Neutrophil (primary cell): ENCODE measurements at regions not wholly inside any gene's neighbourhood (a gene's known extent, or its start where the extent isn't known, plus 50 kb on each side); places are given as distances from the start of the nearest gene placed in this dataset.

Experiments
- H3K27ac ChIP-seq: fragments of 200-600 bp; sonication (generic); 2 replicates; pipeline ENCODE4 v1.5.1; 2016; ENCODE audit warnings: mild to moderate bottlenecking, moderate library complexity
- H3K27me3 ChIP-seq: fragments of 200-600 bp; sonication (generic); 2 replicates; pipeline ENCODE4 v1.6.0; 2016; ENCODE audit warnings: mild to moderate bottlenecking
- H3K36me3 ChIP-seq: fragments of 200-600 bp; sonication (generic); 2 replicates; pipeline ENCODE4 v1.5.1; 2017
- H3K4me1 ChIP-seq, 2 experiments: fragments of 200-600 bp in 1 of 2; sonication (generic) in 1 of 2; 1 replicate in 1 of 2; 2 replicates in 1 of 2; pipeline versions ENCODE4 v1.5.1 to v1.6.1; 2013 to 2016; ENCODE audit warnings: low read depth in 1 of 2, low read length in 1 of 2, mild to moderate bottlenecking in 1 of 2, moderate library complexity in 1 of 2; ENCODE audit not compliant: control insufficient read depth in 1 of 2, insufficient read depth in 1 of 2
- H3K4me3 ChIP-seq, 2 experiments: fragments of 200-600 bp in 1 of 2; sonication (generic) in 1 of 2; 1 replicate in 1 of 2; 2 replicates in 1 of 2; pipeline ENCODE4 v1.5.1; 2013 to 2016; ENCODE audit warnings: low read depth in 1 of 2, low read length in 1 of 2, mild to moderate bottlenecking in 1 of 2, moderate library complexity in 1 of 2
- H3K9me3 ChIP-seq: fragments of 200-600 bp; sonication (generic); 2 replicates; pipeline ENCODE4 v1.5.1; 2016
- CTCF ChIP-seq: fragments of 200-600 bp; sonication (generic); IDR thresholded peaks from 2 replicates; pipeline ENCODE4 v1.5.1; 2016; ENCODE audit warnings: antibody characterized with exemption

GRCh38 chr16:49056546-49056945 lies 225.1 kb downstream of the CBLN1 start:
- Histone ChIP-seq H3K9me3 (no peaks in the 10 kb centered on the region), H3K4me1 (no peaks in the 10 kb centered on the region), H3K27me3 (no peaks in the 10 kb centered on the region), H3K4me3 (no peak overlapping the region), H3K36me3 (no peaks in the 10 kb centered on the region), H3K27ac (no peak overlapping the region)
- TF ChIP-seq CTCF, result no peak

GRCh38 chr16:49055824-49056545 lies 225.7 kb downstream of the CBLN1 start:
- no peaks in the 10 kb centered on the region for H3K4me1 ChIP-seq
- H3K36me3 ChIP-seq, result no peaks in the 10 kb centered on the region
- H3K4me3 ChIP-seq, result no peak overlapping the region
- no peak for TF ChIP-seq CTCF
- no peaks in the 10 kb centered on the region for H3K27me3 ChIP-seq
- no peak overlapping the region for H3K27ac ChIP-seq
- no peaks in the 10 kb centered on the region for H3K9me3 ChIP-seq

GRCh38 chr16:49055291-49055690 lies 226.3 kb downstream of the CBLN1 start:
- no peak for TF ChIP-seq CTCF
- no peaks in the 10 kb centered on the region for H3K4me1 ChIP-seq
- H3K9me3 ChIP-seq, result no peaks in the 10 kb centered on the region
- no peaks in the 10 kb centered on the region for H3K36me3 ChIP-seq
- H3K4me3 ChIP-seq, result no peak overlapping the region
- no peak overlapping the region for H3K27ac ChIP-seq
- H3K27me3 ChIP-seq, result no peaks in the 10 kb centered on the region

- Histone ChIP-seq H3K36me3 (no peaks in the 10 kb centered on the region), H3K9me3 (no peaks in the 10 kb centered on the region), H3K27ac (no peak overlapping the region), H3K4me3 (no peak overlapping the region), H3K27me3 (no peaks in the 10 kb centered on the region), H3K4me1 (no peaks in the 10 kb centered on the region)
- TF ChIP-seq CTCF, result no peak
Observed at GRCh38 chr16:49054606-49055005, 227.0 kb downstream of the CBLN1 start.

- Histone ChIP-seq H3K9me3 (no peaks in the 10 kb centered on the region), H3K4me3 (no peak overlapping the region), H3K36me3 (no peaks in the 10 kb centered on the region), H3K4me1 (no peaks in the 10 kb centered on the region), H3K27me3 (no peaks in the 10 kb centered on the region), H3K27ac (no peak overlapping the region)
- no peak for TF ChIP-seq CTCF
Observed at GRCh38 chr16:49052846-49053245, 228.8 kb downstream of the CBLN1 start.
